ENCODE measurements at regions not wholly inside any gene's neighbourhood (a gene's known extent, or its start where the extent isn't known, plus 50 kb on each side); places are given as distances from the start of the nearest gene placed in this dataset.

DNA sequence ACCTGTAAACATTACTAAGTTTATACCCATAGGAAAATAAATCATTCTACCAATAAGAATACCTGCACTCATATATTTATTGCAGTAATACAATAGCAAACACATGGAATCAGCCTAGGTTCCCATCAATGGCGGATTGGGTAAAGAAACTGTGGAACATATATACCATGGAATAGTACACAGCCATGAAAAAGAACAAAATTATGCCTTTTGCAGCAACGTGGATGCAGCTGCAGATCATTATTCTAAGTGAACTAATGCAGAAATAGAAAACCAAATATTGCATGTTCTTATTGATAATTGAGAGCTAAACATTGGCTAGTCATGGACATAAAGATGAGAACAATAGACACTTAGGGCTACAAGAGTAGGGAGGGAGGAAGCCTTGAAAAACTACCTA is 667.4 kb upstream of the WWC1 start:
- TF ChIP-seq, protein P1, sequence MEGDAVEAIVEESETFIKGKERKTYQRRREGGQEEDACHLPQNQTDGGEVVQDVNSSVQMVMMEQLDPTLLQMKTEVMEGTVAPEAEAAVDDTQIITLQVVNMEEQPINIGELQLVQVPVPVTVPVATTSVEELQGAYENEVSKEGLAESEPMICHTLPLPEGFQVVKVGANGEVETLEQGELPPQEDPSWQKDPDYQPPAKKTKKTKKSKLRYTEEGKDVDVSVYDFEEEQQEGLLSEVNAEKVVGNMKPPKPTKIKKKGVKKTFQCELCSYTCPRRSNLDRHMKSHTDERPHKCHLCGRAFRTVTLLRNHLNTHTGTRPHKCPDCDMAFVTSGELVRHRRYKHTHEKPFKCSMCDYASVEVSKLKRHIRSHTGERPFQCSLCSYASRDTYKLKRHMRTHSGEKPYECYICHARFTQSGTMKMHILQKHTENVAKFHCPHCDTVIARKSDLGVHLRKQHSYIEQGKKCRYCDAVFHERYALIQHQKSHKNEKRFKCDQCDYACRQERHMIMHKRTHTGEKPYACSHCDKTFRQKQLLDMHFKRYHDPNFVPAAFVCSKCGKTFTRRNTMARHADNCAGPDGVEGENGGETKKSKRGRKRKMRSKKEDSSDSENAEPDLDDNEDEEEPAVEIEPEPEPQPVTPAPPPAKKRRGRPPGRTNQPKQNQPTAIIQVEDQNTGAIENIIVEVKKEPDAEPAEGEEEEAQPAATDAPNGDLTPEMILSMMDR (IDR thresholded peaks at IDR 0.05): no peak
- TF ChIP-seq POLR2A (IDR thresholded peaks at IDR 0.05): no peak
